AG09309 (cell line): ENCODE measurements at regions not wholly inside any gene's neighbourhood (a gene's known extent, or its start where the extent isn't known, plus 50 kb on each side); places are given as distances from the start of the nearest gene placed in this dataset.

ENCODE experiments used
- DNase-seq: peaks from one replicate; pipeline ENCODE4 v3.0.0-alpha.2; 2010; ENCODE audit warnings: low read depth
- H3K4me3 ChIP-seq: 2 replicates; pipeline ENCODE4 v1.5.1; 2011; ENCODE audit warnings: mild to moderate bottlenecking, low read depth, low read length, moderate library complexity; ENCODE audit not compliant: control insufficient read depth
- CTCF ChIP-seq: IDR thresholded peaks from 2 replicates; pipeline ENCODE4 v1.5.1; 2011; ENCODE audit warnings: mild to moderate bottlenecking, low read depth, low read length, inconsistent platforms; ENCODE audit not compliant: insufficient read depth, control insufficient read depth; ENCODE audit errors: missing control alignments

GRCh38 chr13:58879114-58879513 is 1247.6 kb downstream of the PCDH17 start:
- TF ChIP-seq CTCF: no peak
- DNase-seq: no peak
- no peak overlapping the region for H3K4me3 ChIP-seq

- no peak for DNase-seq
- no peak overlapping the region for H3K4me3 ChIP-seq
- TF ChIP-seq CTCF: no peak
Measured at GRCh38 chr13:58882516-58882915, 1251.0 kb downstream of the PCDH17 start.

- H3K4me3 ChIP-seq: no peak overlapping the region
- TF ChIP-seq CTCF: no peak
- DNase-seq: no peak
Measured at GRCh38 chr13:58883405-58883804, 1251.9 kb downstream of the PCDH17 start.

GRCh38 chr13:58884353-58885209 is 1253.0 kb downstream of the PCDH17 start:
- DNase-seq: no peak
- TF ChIP-seq CTCF: no peak
- no peak overlapping the region for H3K4me3 ChIP-seq

GRCh38 chr13:58889474-58889873 is 1257.9 kb downstream of the PCDH17 start:
- DNase-seq: no peak
- TF ChIP-seq CTCF: no peak
- no peak overlapping the region for H3K4me3 ChIP-seq

- DNase-seq: no peak
- no peak for TF ChIP-seq CTCF
- H3K4me3 ChIP-seq: no peak overlapping the region
Measured at GRCh38 chr13:58893396-58893795, 1261.9 kb downstream of the PCDH17 start.
